HepG2 (cell line): ENCODE measurements at regions not wholly inside any gene's neighbourhood (a gene's known extent, or its start where the extent isn't known, plus 50 kb on each side); places are given as distances from the start of the nearest gene placed in this dataset.

Source experiments
- ATAC-seq: fragments of 200-7000 bp; cut with Tn5 transposase; 3 replicates; pipeline ENCODE4 v1.9.1; 2020; ENCODE audit warnings: mild to moderate bottlenecking, moderate library complexity
- BruUV-seq: library from RNA; stranded (reverse); fragments of 400-500 nt; replicated peaks from 2 replicates; lab custom pipeline; 2021; lab: Mats Ljungman, UMichigan
- CTCF ChIA-PET: fragments of 300-600 bp; formaldehyde crosslinking; extraction: SDS; loops from one replicate; lab custom pipeline; 2021; ENCODE audit warnings: low total read pairs, inconsistent platforms, low intra/inter-chr PET ratio; lab: Yijun Ruan, JAX
- POLR2A ChIA-PET: fragments of 350-600 bp; sonication (Branson Sonifier 250); formaldehyde crosslinking; loops from one replicate; lab custom pipeline; 2020; ENCODE audit warnings: antibody characterized with exemption, inconsistent platforms; lab: Yijun Ruan, JAX
- DNase-seq: peaks from one replicate; pipeline ENCODE4 v3.0.0-alpha.2; 2015; ENCODE audit warnings: low spot score
- FAIRE-seq: peaks from 3 replicates; lab custom pipeline; 2011; peaks lifted over from hg19 to GRCh38; lab: Jason Lieb, UNC
- H2AFZ ChIP-seq: one replicate; pipeline ENCODE4 v1.6.1; 2011; ENCODE audit warnings: low read length, inconsistent platforms
- H3K27ac ChIP-seq: fragments of 300-600 bp; 3 replicates; pipeline ENCODE4 v1.8.0; 2011; ENCODE audit warnings: mixed run types, mild to moderate bottlenecking, mixed read lengths, low read length, inconsistent platforms; ENCODE audit not compliant: insufficient read depth; ENCODE audit errors: extremely low read length
- H3K27me3 ChIP-seq, 2 experiments: fragments of 200-600 bp in 1 of 2; 2 replicates in 1 of 2; 3 replicates in 1 of 2; pipeline versions ENCODE4 v1.6.0 to v1.8.0; 2011; ENCODE audit warnings: low read length in 2 of 2, mild to moderate bottlenecking in 2 of 2, moderate library complexity in 2 of 2, inconsistent platforms in 1 of 2; ENCODE audit not compliant: insufficient read depth in 2 of 2, control insufficient read depth in 1 of 2
- H3K36me3 ChIP-seq, 2 experiments: fragments of 200-600 bp in 1 of 2; replicated peaks in 1 of 2; 2 replicates in 1 of 2; 3 replicates in 1 of 2; pipeline versions ENCODE4 v1.5.1 to v1.8.0; 2011; ENCODE audit warnings: low read length in 2 of 2, inconsistent platforms in 1 of 2; ENCODE audit not compliant: insufficient read depth in 2 of 2, control insufficient read depth in 1 of 2
- H3K4me1 ChIP-seq: 2 replicates; pipeline ENCODE4 v1.5.1; 2012; ENCODE audit warnings: low read length, inconsistent platforms; ENCODE audit not compliant: insufficient read depth
- H3K4me2 ChIP-seq: 2 replicates; pipeline ENCODE4 v1.6.0; 2011; ENCODE audit warnings: low read depth, low read length, inconsistent platforms
- H3K4me3 ChIP-seq, 3 experiments: fragments of 200-600 bp in 1 of 3; sonication (generic), shearing (Covaris generic) in 1 of 3; replicated peaks in 1 of 3; 2 replicates each; pipeline ENCODE4 v1.5.1; 2011 to 2016; ENCODE audit warnings: low read length in 3 of 3, inconsistent platforms in 2 of 3, low read depth in 2 of 3, mild to moderate bottlenecking in 2 of 3, control low read depth in 1 of 3, mixed read lengths in 1 of 3; ENCODE audit not compliant: insufficient read depth in 1 of 3
- H3K79me2 ChIP-seq: one replicate; pipeline ENCODE4 v1.6.1; 2011; ENCODE audit warnings: low read length, inconsistent platforms; ENCODE audit not compliant: insufficient read depth
- H3K9ac ChIP-seq: 2 replicates; pipeline ENCODE4 v1.6.0; 2011; ENCODE audit warnings: mild to moderate bottlenecking, low read depth, low read length, inconsistent platforms; ENCODE audit not compliant: insufficient read depth
- H3K9me3 ChIP-seq: 2 replicates; pipeline ENCODE4 v1.5.1; 2012; ENCODE audit warnings: mild to moderate bottlenecking, low read length
- H4K20me1 ChIP-seq: 2 replicates; pipeline ENCODE4 v1.6.0; 2011; ENCODE audit warnings: inconsistent platforms, mild to moderate bottlenecking, low read length, moderate library complexity; ENCODE audit not compliant: insufficient read depth
- ATF7 ChIP-seq, 2 experiments: fragments of 450-650 bp in 1 of 2; sonication (generic) in 1 of 2; formaldehyde crosslinking in 1 of 2; IDR thresholded peaks; 2 replicates each; pipeline versions ENCODE4 v1.4.0 to v1.6.1; 2016 to 2020; ENCODE audit warnings: antibody characterized with exemption in 1 of 2, mild to moderate bottlenecking in 1 of 2, missing genetic modification reagents in 1 of 2
- CC2D1A ChIP-seq: sonication (generic); formaldehyde crosslinking; IDR thresholded peaks from 2 replicates; pipeline ENCODE4 v1.8.1; 2023; ENCODE audit warnings: mild to moderate bottlenecking, missing genetic modification reagents
- CREB1 ChIP-seq, 2 experiments: fragments of 450-650 bp in 1 of 2; IDR thresholded peaks; 2 replicates each; pipeline ENCODE4 v1.6.1; 2016 to 2017; ENCODE audit warnings: control low read depth in 1 of 2, mild to moderate bottlenecking in 1 of 2, missing compliant biosample characterization in 1 of 2, missing genetic modification characterization in 1 of 2
- DBP ChIP-seq: sonication (generic); formaldehyde crosslinking; IDR thresholded peaks from 2 replicates; pipeline ENCODE4 v1.4.0; 2020; ENCODE audit warnings: missing genetic modification reagents; ENCODE audit errors: not compliant biosample characterization
- FLYWCH1 ChIP-seq: sonication (generic); formaldehyde crosslinking; IDR thresholded peaks from 2 replicates; pipeline ENCODE4 v1.8.1; 2023; ENCODE audit warnings: mild to moderate bottlenecking, missing genetic modification reagents
- MEIS2 ChIP-seq: sonication (generic); formaldehyde crosslinking; IDR thresholded peaks from 2 replicates; pipeline ENCODE4 v1.9.0; 2021; ENCODE audit warnings: mild to moderate bottlenecking, missing genetic modification reagents
- NFE2L1 ChIP-seq: sonication (generic); formaldehyde crosslinking; IDR thresholded peaks from 2 replicates; pipeline ENCODE4 v1.4.0; 2020; ENCODE audit warnings: missing genetic modification reagents, mild to moderate bottlenecking, borderline replicate concordance
- ZBTB39 ChIP-seq: sonication (generic); formaldehyde crosslinking; IDR thresholded peaks from 2 replicates; pipeline ENCODE4 v1.5.0; 2020; ENCODE audit warnings: missing genetic modification reagents
- ZNF264 ChIP-seq: sonication (generic); formaldehyde crosslinking; IDR thresholded peaks from 2 replicates; pipeline ENCODE4 v1.4.0; 2020; ENCODE audit warnings: missing genetic modification reagents
- ZNF879 ChIP-seq: sonication (generic); formaldehyde crosslinking; IDR thresholded peaks from 2 replicates; pipeline ENCODE4 v1.8.1; 2023; ENCODE audit warnings: missing genetic modification reagents
- ZNF891 ChIP-seq: sonication (generic); formaldehyde crosslinking; IDR thresholded peaks from 2 replicates; pipeline ENCODE4 v1.5.0; 2020; ENCODE audit warnings: mild to moderate bottlenecking, missing genetic modification reagents
- WGBS: methylation state at CpG from one replicate; pipeline ENCODE4 v1.1.6; 2017; ENCODE audit warnings: low lambda C conversion rate; 5-methylcytosine and 5-hydroxymethylcytosine counted together
- in situ Hi-C: cut with HindIII; loops from 2 replicates; pipeline ENCODE4 v1.10.0; 2017; ENCODE audit warnings: low pct_unique_long_range_greater_than_20kb; ENCODE audit not compliant: extremely low pct_ligation_motif_present
- intact Hi-C: fragments of 100-400 bp; cut with micrococcal nuclease; formaldehyde crosslinking; loops from one replicate; pipeline ENCODE4 v1.10.0; 2022; ENCODE audit not compliant: unreplicated experiment

- H4K20me1 ChIP-seq: no peaks in the 10 kb centered on the region
- no peaks in the 10 kb centered on the region for H3K9me3 ChIP-seq
- intact Hi-C loops (no loop called here), in situ Hi-C loops (no loop called here)
- ChIA-PET POLR2A (no interaction called here), CTCF (no interaction called here)
- ATAC-seq (no peak), FAIRE-seq (no peak), DNase-seq (no peak)
- WGBS: 36% methylated on average over 7 of the region's 7 CpGs
- H3K79me2 ChIP-seq: no peaks in the 10 kb centered on the region
- TF ChIP-seq ZNF891 (no peak), ZBTB39 (no peak), MEIS2 (no peak), ZNF264 (CRISPR knock-in tag) (no peak), ZNF879 (CRISPR knock-in tag) (no peak), DBP (no peak), NFE2L1 (no peak)
- no peaks in the 10 kb centered on the region for H3K4me1 ChIP-seq
- H3K36me3 ChIP-seq: no peaks in the 10 kb centered on the region
- no peaks in the 10 kb centered on the region; a peak in 1 of 5 replicates for H3K27me3 ChIP-seq
- H3K4me2 ChIP-seq: no peak overlapping the region
- H3K9ac ChIP-seq: no peak overlapping the region
- no peak overlapping the region for H3K4me3 ChIP-seq
- H2AFZ ChIP-seq: no peak overlapping the region
- no TSS peak for BruUV-seq
- no peak overlapping the region for H3K27ac ChIP-seq
Measured at GRCh38 chr3:8112587-8112986, 389.0 kb upstream of the LMCD1 start.

- Histone ChIP-seq H3K27me3 (no peaks in the 10 kb centered on the region; a peak in 1 of 5 replicates), H3K9ac (no peak overlapping the region), H3K27ac (no peak overlapping the region), H2AFZ (no peak overlapping the region), H3K4me2 (no peak overlapping the region), H4K20me1 (no peaks in the 10 kb centered on the region), H3K79me2 (no peaks in the 10 kb centered on the region), H3K9me3 (no peaks in the 10 kb centered on the region), H3K4me3 (no peak overlapping the region), H3K36me3 (no peaks in the 10 kb centered on the region), H3K4me1 (no peaks in the 10 kb centered on the region)
- DNase-seq: no peak
- no TSS peak for BruUV-seq
- intact Hi-C loops (no loop called here), in situ Hi-C loops (no loop called here)
- FAIRE-seq: no peak
- ATAC-seq: no peak
- WGBS: 16% methylated on average over 6 of the region's 6 CpGs
- CTCF ChIA-PET: no interaction called here
- no peak for TF ChIP-seq FLYWCH1 (CRISPR knock-in tag)
- TF ChIP-seq CREB1 (IDR thresholded peaks at IDR 0.05): peak; percentile 95
- TF ChIP-seq CREB1 (CRISPR knock-in tag; IDR thresholded peaks at IDR 0.05): no peak
- TF ChIP-seq ATF7 (IDR thresholded peaks at IDR 0.05): peak; percentile 97
- TF ChIP-seq ATF7 (CRISPR knock-in tag; IDR thresholded peaks at IDR 0.05): no peak
- TF ChIP-seq CC2D1A (CRISPR knock-in tag): no peak
- POLR2A ChIA-PET: no interaction called here
Measured at GRCh38 chr3:8113626-8114025, 388.0 kb upstream of the LMCD1 start.
